ENCODE measurements at regions not wholly inside any gene's neighbourhood (a gene's known extent, or its start where the extent isn't known, plus 50 kb on each side); places are given as distances from the start of the nearest gene placed in this dataset.

DNA sequence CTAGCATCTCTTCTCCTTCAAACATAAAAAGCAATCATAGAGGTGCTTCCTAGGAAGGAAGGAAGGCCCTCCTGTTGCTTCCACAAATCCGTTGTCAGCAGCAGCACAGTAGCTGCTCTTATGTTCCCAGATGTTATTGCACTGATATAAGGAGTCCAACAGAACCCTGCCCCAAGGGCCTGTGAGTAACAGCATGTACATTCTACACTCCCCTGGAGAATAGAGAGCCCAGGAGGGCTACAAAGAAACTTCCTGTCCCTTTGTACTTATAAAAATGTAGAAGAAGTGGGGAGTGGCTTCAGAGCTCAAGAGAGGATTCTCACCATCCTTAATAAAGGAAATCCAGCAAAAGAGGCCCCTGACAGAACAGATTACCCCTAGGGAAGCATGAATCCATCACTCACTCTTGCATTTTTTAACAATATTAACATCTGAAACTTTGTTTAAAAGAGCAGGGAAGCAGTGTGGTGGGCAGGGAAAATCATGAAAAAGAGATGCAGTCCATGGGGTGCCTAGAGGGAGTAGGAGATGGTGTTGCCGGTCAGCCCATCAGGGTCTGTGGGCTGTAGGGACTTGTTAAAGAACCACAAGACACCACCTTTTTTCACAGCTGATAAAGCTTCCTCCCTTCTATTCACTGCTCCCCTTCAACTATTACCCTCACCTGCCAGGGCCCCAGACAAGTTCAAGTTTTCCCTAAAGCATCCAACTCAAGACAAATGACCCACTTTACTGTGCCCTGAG, 104.5 kb upstream of the ADGRF1 start:
- intact Hi-C loops (cut with micrococcal nuclease; ENCODE audit: unreplicated experiment) (no loop called here), in situ Hi-C loops (cut with HindIII; ENCODE audit: low pct_unique_long_range_greater_than_20kb, low sequenced_read_pairs) (no loop called here)
- no peak for DNase-seq (ENCODE audit: low read depth, low spot score)
- ChIA-PET CTCF (no interaction called here), POLR2A (no interaction called here)
- Histone ChIP-seq H3K27ac (ENCODE audit: low read length) (peak overlapping the region; percentile 57; the same call in 1 of the 2 replicates), H3K9me3 (ENCODE audit: control insufficient read depth, insufficient read depth, low read depth, low read length) (0 out of 2 replicates have a peak, but pooled peaks cover 3% of the 10 kb centered on the region), H3K4me1 (ENCODE audit: control insufficient read depth, insufficient read depth, low read length) (peaks cover 13% of the 10 kb centered on the region), H3K27me3 (ENCODE audit: control insufficient read depth, insufficient read depth, low read length) (no peaks in the 10 kb centered on the region), H3K4me3 (ENCODE audit: low read depth in 2 of 2, low read length in 2 of 2) (no peak overlapping the region), H3K36me3 (ENCODE audit: control insufficient read depth, insufficient read depth, low read length) (no peaks in the 10 kb centered on the region)
- ATAC-seq, result peak; percentile 76
- BruUV-seq (replicated peaks), result no TSS peak
- no peak for TF ChIP-seq POLR2AphosphoS5 (IDR thresholded peaks at IDR 0.05; ENCODE audit: low read depth, low read length)
- TF ChIP-seq, protein P1, sequence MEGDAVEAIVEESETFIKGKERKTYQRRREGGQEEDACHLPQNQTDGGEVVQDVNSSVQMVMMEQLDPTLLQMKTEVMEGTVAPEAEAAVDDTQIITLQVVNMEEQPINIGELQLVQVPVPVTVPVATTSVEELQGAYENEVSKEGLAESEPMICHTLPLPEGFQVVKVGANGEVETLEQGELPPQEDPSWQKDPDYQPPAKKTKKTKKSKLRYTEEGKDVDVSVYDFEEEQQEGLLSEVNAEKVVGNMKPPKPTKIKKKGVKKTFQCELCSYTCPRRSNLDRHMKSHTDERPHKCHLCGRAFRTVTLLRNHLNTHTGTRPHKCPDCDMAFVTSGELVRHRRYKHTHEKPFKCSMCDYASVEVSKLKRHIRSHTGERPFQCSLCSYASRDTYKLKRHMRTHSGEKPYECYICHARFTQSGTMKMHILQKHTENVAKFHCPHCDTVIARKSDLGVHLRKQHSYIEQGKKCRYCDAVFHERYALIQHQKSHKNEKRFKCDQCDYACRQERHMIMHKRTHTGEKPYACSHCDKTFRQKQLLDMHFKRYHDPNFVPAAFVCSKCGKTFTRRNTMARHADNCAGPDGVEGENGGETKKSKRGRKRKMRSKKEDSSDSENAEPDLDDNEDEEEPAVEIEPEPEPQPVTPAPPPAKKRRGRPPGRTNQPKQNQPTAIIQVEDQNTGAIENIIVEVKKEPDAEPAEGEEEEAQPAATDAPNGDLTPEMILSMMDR (IDR thresholded peaks at IDR 0.05), result no peak
- no peak for TF ChIP-seq SIN3A (IDR thresholded peaks at IDR 0.05; ENCODE audit: borderline replicate concordance, insufficient read depth, low read depth, low read length)
- TF ChIP-seq, protein P2, sequence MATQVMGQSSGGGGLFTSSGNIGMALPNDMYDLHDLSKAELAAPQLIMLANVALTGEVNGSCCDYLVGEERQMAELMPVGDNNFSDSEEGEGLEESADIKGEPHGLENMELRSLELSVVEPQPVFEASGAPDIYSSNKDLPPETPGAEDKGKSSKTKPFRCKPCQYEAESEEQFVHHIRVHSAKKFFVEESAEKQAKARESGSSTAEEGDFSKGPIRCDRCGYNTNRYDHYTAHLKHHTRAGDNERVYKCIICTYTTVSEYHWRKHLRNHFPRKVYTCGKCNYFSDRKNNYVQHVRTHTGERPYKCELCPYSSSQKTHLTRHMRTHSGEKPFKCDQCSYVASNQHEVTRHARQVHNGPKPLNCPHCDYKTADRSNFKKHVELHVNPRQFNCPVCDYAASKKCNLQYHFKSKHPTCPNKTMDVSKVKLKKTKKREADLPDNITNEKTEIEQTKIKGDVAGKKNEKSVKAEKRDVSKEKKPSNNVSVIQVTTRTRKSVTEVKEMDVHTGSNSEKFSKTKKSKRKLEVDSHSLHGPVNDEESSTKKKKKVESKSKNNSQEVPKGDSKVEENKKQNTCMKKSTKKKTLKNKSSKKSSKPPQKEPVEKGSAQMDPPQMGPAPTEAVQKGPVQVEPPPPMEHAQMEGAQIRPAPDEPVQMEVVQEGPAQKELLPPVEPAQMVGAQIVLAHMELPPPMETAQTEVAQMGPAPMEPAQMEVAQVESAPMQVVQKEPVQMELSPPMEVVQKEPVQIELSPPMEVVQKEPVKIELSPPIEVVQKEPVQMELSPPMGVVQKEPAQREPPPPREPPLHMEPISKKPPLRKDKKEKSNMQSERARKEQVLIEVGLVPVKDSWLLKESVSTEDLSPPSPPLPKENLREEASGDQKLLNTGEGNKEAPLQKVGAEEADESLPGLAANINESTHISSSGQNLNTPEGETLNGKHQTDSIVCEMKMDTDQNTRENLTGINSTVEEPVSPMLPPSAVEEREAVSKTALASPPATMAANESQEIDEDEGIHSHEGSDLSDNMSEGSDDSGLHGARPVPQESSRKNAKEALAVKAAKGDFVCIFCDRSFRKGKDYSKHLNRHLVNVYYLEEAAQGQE (IDR thresholded peaks at IDR 0.05; ENCODE audit: insufficient read depth in 1 of 2, low read depth in 2 of 2, low read length in 1 of 2), result no peak
- TF ChIP-seq TCF7L2 (IDR thresholded peaks at IDR 0.05; ENCODE audit: low read depth, low read length), result no peak

DNA sequence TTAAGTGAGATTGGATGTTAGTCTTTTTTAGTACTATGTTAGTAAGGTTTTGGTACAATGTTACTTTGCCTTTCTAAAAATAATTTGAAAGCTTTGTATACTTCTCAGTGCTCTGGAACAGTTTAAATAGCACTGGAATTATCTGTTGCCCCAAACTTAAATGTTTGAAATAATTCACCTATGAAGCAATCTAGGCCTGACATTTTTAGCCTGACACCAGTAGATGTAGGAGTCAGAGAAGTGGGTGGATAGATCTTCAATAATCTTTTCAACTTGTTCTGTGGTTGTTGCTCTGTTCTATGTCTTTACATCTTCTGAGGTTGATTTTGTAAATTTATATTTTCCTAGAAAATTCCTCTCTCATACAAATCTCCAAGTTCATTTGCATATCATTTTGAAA, 103.1 kb upstream of the ADGRF1 start:
- no peak for DNase-seq (ENCODE audit: low read depth, low spot score)
- ATAC-seq, result no peak
- BruUV-seq (replicated peaks), result no TSS peak
- H3K36me3 ChIP-seq (ENCODE audit: control insufficient read depth, insufficient read depth, low read length), result no peaks in the 10 kb centered on the region
- peaks cover 13% of the 10 kb centered on the region for H3K4me1 ChIP-seq (ENCODE audit: control insufficient read depth, insufficient read depth, low read length)
- H3K27ac ChIP-seq (ENCODE audit: low read length), result peak overlapping the region; percentile 27; the same call in 1 of the 2 replicates
- no peak for TF ChIP-seq TCF7L2 (IDR thresholded peaks at IDR 0.05; ENCODE audit: low read depth, low read length)
- 0 out of 2 replicates have a peak, but pooled peaks cover 3% of the 10 kb centered on the region for H3K9me3 ChIP-seq (ENCODE audit: control insufficient read depth, insufficient read depth, low read depth, low read length)
- ChIA-PET POLR2A (no interaction called here), CTCF (no interaction called here)
- no peaks in the 10 kb centered on the region for H3K27me3 ChIP-seq (ENCODE audit: control insufficient read depth, insufficient read depth, low read length)
- no peak overlapping the region for H3K4me3 ChIP-seq (ENCODE audit: low read depth in 2 of 2, low read length in 2 of 2)
- in situ Hi-C loops (cut with HindIII; ENCODE audit: low pct_unique_long_range_greater_than_20kb, low sequenced_read_pairs), result no loop called here
- intact Hi-C loops (cut with micrococcal nuclease; ENCODE audit: unreplicated experiment), result no loop called here

DNA sequence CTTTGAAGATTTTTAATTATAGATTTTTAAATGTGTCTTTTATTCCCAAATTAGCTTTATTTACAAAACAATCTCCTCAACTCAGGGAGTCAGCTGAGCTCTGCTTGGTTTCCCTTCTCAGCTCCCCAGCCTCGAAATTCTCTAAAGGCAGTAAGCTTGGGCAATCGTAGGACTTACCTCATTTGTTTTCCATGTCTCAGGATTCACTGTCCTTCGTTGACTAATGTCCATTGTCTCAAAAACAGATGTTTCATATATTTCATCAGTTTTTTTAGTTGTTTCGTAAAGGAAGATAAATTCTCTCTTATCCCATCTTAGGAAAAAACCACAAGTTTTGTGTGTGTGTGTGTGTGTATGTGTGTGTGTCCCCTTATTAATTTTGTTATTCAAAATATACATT, 102.2 kb upstream of the ADGRF1 start:
- DNase-seq (ENCODE audit: low read depth, low spot score), result no peak
- no TSS peak for BruUV-seq (replicated peaks)
- H3K9me3 ChIP-seq (ENCODE audit: control insufficient read depth, insufficient read depth, low read depth, low read length), result 0 out of 2 replicates have a peak, but pooled peaks cover 3% of the 10 kb centered on the region

More for the DNA sequence above, 102.2 kb upstream of the ADGRF1 start:
- Histone ChIP-seq H3K4me3 (ENCODE audit: low read depth in 2 of 2, low read length in 2 of 2) (no peak overlapping the region), H3K27ac (ENCODE audit: low read length) (peak overlapping the region; percentile 21; the same call in 1 of the 2 replicates), H3K4me1 (ENCODE audit: control insufficient read depth, insufficient read depth, low read length) (peaks cover 13% of the 10 kb centered on the region), H3K27me3 (ENCODE audit: control insufficient read depth, insufficient read depth, low read length) (no peaks in the 10 kb centered on the region), H3K36me3 (ENCODE audit: control insufficient read depth, insufficient read depth, low read length) (no peaks in the 10 kb centered on the region)
- CTCF ChIA-PET, result no interaction called here
- TF ChIP-seq, protein P1 (IDR thresholded peaks at IDR 0.05), result no peak
- TF ChIP-seq POLR2AphosphoS5 (IDR thresholded peaks at IDR 0.05; ENCODE audit: low read depth, low read length) (no peak), SIN3A (IDR thresholded peaks at IDR 0.05; ENCODE audit: borderline replicate concordance, insufficient read depth, low read depth, low read length) (no peak), TCF7L2 (IDR thresholded peaks at IDR 0.05; ENCODE audit: low read depth, low read length) (no peak)
- TF ChIP-seq, protein P2 (IDR thresholded peaks at IDR 0.05; ENCODE audit: insufficient read depth in 1 of 2, low read depth in 2 of 2, low read length in 1 of 2), result no peak
- POLR2A ChIA-PET, result no interaction called here
- intact Hi-C loops (cut with micrococcal nuclease; ENCODE audit: unreplicated experiment), result no loop called here
- no peak for ATAC-seq
- in situ Hi-C loops (cut with HindIII; ENCODE audit: low pct_unique_long_range_greater_than_20kb, low sequenced_read_pairs), result no loop called here
